ENCODE measurements at regions not wholly inside any gene's neighbourhood (a gene's known extent, or its start where the extent isn't known, plus 50 kb on each side); places are given as distances from the start of the nearest gene placed in this dataset.

- TF ChIP-seq CTCF (IDR thresholded peaks at IDR 0.05) (no peak), EP300 (IDR thresholded peaks at IDR 0.05) (no peak), POLR2A (IDR thresholded peaks at IDR 0.05) (no peak), POLR2AphosphoS5 (IDR thresholded peaks at IDR 0.05) (no peak)
These were observed 61.2 kb upstream of the MFGE8 start for GRCh38 chr15:88974392-88974791.
